SIG-M5 (cell line): ENCODE measurements at regions not wholly inside any gene's neighbourhood (a gene's known extent, or its start where the extent isn't known, plus 50 kb on each side); places are given as distances from the start of the nearest gene placed in this dataset.

Experiments used
- DNase-seq: peaks from one replicate; lab custom pipeline; 2025; lab: John Stamatoyannopoulos, UW

GRCh38 chr13:90675129-90675528 lies 672.4 kb upstream of the MIR17HG start:
- no peak for DNase-seq

GRCh38 chr13:90680826-90681225 lies 666.7 kb upstream of the MIR17HG start:
- DNase-seq: no peak

GRCh38 chr13:90683711-90684131 lies 663.8 kb upstream of the MIR17HG start:
- no peak for DNase-seq

DNA sequence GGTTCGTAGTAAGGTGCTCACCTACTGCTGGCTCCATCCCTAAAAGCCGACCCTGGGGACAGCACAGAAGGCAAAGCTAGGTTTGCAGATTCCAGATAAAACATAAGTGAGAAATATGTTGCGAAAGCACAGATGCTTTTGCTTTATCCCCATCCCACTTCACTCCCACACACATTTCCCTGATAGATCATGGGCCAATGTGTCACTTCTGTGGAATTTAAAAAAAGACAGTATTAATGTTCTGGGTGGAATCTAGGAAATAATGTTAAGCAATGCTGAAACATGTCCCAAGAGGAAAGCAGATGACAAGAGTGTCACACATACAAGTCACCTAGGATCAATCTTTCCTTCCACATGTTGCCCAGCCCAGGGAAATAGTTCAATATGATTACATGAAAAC lies 661.0 kb upstream of the MIR17HG start:
- no peak for DNase-seq

DNA sequence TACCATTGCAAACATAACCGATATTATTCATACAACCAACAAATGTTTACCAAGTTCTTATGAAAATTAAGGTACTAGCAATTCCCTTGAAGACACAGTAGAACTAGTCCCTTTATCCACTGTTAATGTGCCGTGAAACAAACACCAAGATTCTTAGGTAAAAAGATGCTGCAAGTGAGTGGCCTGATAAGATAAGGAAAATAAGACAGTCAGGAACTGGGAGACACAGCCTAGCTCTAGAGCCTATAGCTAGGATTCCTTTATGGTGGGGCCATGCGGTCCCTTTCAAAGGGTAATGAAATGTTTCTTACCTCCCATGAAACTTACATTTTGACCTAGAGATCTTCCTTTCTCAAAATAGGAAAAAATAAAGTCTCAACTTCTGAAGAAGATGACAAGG lies 658.4 kb upstream of the MIR17HG start:
- no peak for DNase-seq

- DNase-seq: no peak
Observed at GRCh38 chr13:90690458-90691080, 656.9 kb upstream of the MIR17HG start.

GRCh38 chr13:90696254-90696653 lies 651.2 kb upstream of the MIR17HG start:
- DNase-seq: no peak

DNA sequence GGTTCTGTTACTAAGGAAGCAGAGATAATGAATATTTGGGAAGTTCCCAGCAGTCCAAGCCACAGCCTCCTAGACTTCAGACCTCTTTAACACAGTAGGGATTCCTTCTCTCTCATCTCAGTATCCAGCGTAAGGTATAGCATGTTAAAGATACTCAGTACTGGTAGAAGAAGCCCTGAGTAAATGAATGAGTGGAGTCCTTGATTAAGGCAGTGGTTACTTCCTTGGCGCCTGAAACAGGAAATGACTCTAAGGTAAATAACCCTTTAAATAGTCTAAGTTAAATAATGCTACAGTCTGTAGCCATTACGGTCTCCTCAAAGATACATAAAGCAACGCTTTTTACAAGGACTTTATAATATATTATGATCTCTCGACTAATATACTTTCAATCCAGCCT lies 650.8 kb upstream of the MIR17HG start:
- no peak for DNase-seq

GRCh38 chr13:90700340-90700739 lies 647.1 kb upstream of the MIR17HG start:
- DNase-seq: no peak

DNA sequence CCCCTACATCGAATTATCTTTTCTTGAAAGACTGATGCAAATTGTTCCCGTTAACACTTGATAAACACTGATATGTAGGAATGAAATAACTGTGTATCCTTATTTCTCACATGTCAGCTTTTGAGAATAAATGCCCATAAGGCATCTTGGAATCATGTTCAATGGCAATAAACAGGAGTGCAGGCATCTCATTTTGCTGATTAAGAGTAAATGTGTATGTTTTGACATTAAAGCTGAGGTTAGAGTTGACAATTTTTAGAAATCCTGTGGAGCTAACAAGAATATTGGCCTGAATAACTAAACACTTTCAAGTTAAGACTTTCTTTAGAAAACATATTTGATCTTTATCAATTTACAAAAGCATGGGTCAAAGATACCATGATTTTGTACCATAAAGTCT lies 646.2 kb upstream of the MIR17HG start:
- DNase-seq: no peak

DNA sequence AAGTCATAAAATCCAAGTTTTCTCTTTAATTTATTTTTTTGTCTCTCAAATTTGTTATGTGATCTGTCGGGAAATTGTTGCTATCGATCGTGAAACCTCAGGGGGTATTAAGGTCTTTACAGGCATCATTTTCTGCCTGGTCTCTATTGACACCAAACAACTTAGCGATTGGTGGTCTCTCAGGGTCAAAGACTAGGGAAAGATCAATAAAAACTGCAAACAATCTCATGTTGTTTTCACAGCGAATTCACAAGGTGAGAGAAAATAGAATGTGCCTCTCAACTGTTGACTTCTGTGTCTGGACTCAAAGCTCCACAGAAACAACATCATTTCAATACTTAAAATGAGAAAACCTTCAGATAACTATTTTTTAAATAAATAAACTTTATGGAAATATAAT lies 645.4 kb upstream of the MIR17HG start:
- no peak for DNase-seq

- no peak for DNase-seq
Observed at GRCh38 chr13:90706631-90707030, 640.9 kb upstream of the MIR17HG start.

DNA sequence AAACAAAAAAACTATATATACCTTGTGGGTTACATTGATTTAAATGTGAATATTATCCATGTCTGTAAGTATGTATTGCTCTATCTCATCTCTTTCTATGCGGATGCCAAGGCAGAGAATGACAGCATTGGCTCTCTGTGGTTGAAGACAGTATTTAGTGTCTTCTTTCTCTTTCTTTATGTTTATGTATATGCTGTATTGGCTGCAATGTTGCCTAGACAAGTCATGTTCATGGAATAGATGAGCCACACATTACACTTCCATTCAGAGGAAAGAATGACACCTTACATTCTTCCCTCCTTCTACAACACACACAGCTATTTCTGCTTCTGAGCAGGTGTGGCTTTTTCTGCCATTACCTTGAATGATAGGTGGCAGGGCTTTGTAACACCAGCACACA lies 639.4 kb upstream of the MIR17HG start:
- no peak for DNase-seq

- DNase-seq: no peak
Observed at GRCh38 chr13:90709319-90709718, 638.2 kb upstream of the MIR17HG start.

- no peak for DNase-seq
Observed at GRCh38 chr13:90710164-90710759, 637.2 kb upstream of the MIR17HG start.

DNA sequence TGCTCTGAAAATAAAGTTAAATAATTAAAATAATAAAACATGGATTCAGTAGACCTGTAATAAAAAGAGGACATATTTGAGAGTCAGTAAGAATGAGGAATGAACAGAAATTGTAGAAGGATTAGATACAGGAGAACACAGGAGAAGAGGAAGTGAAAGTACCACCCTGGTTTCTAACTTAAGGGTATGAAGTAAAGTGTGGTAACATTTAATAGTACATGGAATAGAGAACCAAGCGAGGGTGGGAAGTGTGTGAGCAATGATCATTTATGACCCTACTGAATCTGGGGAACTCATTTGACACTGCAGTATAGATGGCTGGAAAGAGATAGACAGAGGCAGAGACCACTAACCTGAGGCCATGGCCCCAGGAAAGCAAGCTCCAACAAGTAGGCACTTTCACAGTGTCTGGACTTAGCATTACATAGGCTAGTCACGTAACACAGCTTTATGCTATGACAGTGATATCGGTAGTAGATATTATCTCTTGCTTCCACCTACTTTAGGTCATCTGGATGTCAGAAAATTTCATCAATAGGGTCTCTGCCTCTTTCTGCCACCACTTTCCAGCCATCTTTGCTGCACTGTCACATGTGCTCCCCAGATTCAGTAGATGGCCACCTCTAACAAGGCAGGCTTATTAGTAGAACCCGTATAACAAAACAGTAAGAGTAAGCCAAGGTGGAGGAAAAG lies 633.9 kb upstream of the MIR17HG start:
- peak; percentile 85 for DNase-seq

DNA sequence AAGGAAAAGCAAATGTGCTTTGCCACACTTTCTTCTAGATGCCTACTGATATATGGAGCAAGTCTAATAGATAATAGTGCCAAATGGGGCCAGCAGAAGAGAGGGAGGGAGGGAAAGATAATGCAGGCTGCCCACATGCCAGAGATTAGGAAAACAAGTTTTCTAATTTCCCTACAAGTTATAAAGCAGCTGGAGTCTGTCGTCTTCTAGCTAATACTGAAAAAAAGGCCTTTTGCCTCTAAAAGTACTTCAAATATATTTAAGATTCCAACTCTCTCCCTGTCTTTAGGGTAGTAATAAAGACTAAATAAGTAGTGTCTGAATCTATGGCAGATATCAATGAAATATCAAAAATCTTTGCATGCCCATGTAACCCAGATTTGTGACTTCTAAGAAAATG lies 632.0 kb upstream of the MIR17HG start:
- no peak for DNase-seq

DNA sequence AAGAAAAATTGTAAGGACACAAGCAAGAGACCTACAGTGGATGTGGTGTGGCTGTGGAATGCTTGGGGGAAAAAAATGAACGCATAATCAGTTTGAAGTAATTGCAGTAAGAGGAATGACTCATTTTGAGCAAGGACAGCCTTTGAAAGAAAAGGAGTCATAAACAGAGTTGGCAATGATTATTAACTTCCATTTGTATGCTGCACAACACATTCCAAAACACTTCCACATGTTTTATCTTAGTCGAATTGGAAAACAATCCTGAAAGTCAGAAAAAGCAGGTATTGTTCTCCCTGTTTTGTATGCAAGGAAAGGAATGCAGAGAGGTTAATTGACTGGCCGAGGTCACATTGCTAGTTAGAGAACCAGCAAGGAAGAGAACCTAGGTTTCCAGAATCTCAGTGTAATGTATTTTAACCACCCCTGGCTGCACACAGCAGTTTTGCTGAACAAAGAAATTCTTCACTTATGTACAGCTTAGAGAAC lies 630.0 kb upstream of the MIR17HG start:
- DNase-seq: no peak

- no peak for DNase-seq
Observed at GRCh38 chr13:90719461-90719860, 628.0 kb upstream of the MIR17HG start.

DNA sequence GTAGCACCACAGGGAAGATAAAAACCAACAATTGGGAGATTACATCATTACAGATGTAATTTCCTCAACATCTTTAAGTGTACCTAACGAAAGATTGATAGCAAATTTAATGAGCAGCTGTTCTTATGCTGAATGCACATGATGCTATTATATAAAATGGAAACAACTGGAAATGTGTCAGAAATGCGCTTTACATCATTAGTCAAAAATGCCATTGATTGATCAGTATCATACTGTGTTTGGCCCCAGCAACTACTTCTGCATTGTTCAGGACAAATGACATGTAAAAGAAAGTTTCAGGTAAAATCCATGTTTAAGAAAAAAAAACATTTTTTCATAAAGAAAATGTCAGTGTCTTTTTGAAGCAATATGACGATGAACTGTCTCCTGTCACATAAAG lies 625.5 kb upstream of the MIR17HG start:
- DNase-seq: no peak

- no peak for DNase-seq
Observed at GRCh38 chr13:90723381-90723780, 624.1 kb upstream of the MIR17HG start.

GRCh38 chr13:90726375-90726774 lies 621.1 kb upstream of the MIR17HG start:
- no peak for DNase-seq

GRCh38 chr13:90732049-90732448 lies 615.4 kb upstream of the MIR17HG start:
- no peak for DNase-seq
